ENCODE measurements at regions not wholly inside any gene's neighbourhood (a gene's known extent, or its start where the extent isn't known, plus 50 kb on each side); places are given as distances from the start of the nearest gene placed in this dataset.

GRCh38 chr5:171509467-171509866 is 90.0 kb downstream of the FGF18 start:
- Histone ChIP-seq H3K27ac (ENCODE audit: low read length) (no peak overlapping the region), H3K27me3 (ENCODE audit: control insufficient read depth in 1 of 2, insufficient read depth in 2 of 2, low read length in 2 of 2) (no peaks in the 10 kb centered on the region), H3K4me3 (ENCODE audit: low read length in 2 of 2) (no peak overlapping the region), H3K9me3 (ENCODE audit: control insufficient read depth in 2 of 2, low read length in 2 of 2) (no peaks in the 10 kb centered on the region), H3K4me1 (ENCODE audit: control insufficient read depth, insufficient read depth, low read length) (no peaks in the 10 kb centered on the region), H3K9ac (ENCODE audit: low read length in 2 of 2) (no peak overlapping the region), H3K36me3 (ENCODE audit: control insufficient read depth in 2 of 2, insufficient read depth in 2 of 2, low read length in 2 of 2) (no peaks in the 10 kb centered on the region)

- Histone ChIP-seq H3K27ac (ENCODE audit: low read length) (no peak overlapping the region), H3K4me3 (ENCODE audit: low read length in 2 of 2) (no peak overlapping the region), H3K9me3 (ENCODE audit: control insufficient read depth in 2 of 2, low read length in 2 of 2) (no peaks in the 10 kb centered on the region), H3K27me3 (ENCODE audit: control insufficient read depth in 1 of 2, insufficient read depth in 2 of 2, low read length in 2 of 2) (no peaks in the 10 kb centered on the region), H3K9ac (ENCODE audit: low read length in 2 of 2) (no peak overlapping the region), H3K4me1 (ENCODE audit: control insufficient read depth, insufficient read depth, low read length) (no peaks in the 10 kb centered on the region), H3K36me3 (ENCODE audit: control insufficient read depth in 2 of 2, insufficient read depth in 2 of 2, low read length in 2 of 2) (no peaks in the 10 kb centered on the region)
Observed at GRCh38 chr5:171512397-171512796, 93.0 kb downstream of the FGF18 start.

DNA sequence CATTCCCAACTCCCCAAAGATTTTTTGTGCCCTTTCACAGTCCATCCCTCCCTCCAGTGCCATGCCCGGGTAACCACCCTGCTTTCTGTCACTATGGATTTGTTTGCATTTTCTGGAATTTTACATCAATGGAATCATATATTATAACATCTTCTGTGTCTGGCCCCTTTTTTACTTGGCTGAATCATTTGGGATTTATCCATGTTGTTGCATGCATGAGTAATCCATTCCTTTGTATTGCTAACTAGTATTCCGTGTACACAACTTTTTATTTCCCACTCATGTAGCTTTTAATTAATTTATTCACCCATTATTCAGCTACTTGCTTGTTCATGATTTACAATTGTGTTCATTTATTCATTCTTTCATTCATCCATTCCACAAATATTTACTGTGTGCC is 94.1 kb downstream of the FGF18 start:
- Histone ChIP-seq H3K36me3 (ENCODE audit: control insufficient read depth in 2 of 2, insufficient read depth in 2 of 2, low read length in 2 of 2) (no peaks in the 10 kb centered on the region), H3K27me3 (ENCODE audit: control insufficient read depth in 1 of 2, insufficient read depth in 2 of 2, low read length in 2 of 2) (no peaks in the 10 kb centered on the region), H3K4me3 (ENCODE audit: low read length in 2 of 2) (no peak overlapping the region), H3K4me1 (ENCODE audit: control insufficient read depth, insufficient read depth, low read length) (no peaks in the 10 kb centered on the region), H3K9ac (ENCODE audit: low read length in 2 of 2) (no peak overlapping the region), H3K9me3 (ENCODE audit: control insufficient read depth in 2 of 2, low read length in 2 of 2) (no peaks in the 10 kb centered on the region), H3K27ac (ENCODE audit: low read length) (no peak overlapping the region)

GRCh38 chr5:171518916-171519315 is 99.5 kb downstream of the FGF18 start:
- Histone ChIP-seq H3K4me1 (ENCODE audit: control insufficient read depth, insufficient read depth, low read length) (peaks cover 11% of the 10 kb centered on the region), H3K9me3 (ENCODE audit: control insufficient read depth in 2 of 2, low read length in 2 of 2) (no peaks in the 10 kb centered on the region), H3K36me3 (ENCODE audit: control insufficient read depth in 2 of 2, insufficient read depth in 2 of 2, low read length in 2 of 2) (no peaks in the 10 kb centered on the region), H3K9ac (ENCODE audit: low read length in 2 of 2) (no peak overlapping the region), H3K27me3 (ENCODE audit: control insufficient read depth in 1 of 2, insufficient read depth in 2 of 2, low read length in 2 of 2) (no peaks in the 10 kb centered on the region), H3K4me3 (ENCODE audit: low read length in 2 of 2) (no peak overlapping the region), H3K27ac (ENCODE audit: low read length) (no peak overlapping the region)

DNA sequence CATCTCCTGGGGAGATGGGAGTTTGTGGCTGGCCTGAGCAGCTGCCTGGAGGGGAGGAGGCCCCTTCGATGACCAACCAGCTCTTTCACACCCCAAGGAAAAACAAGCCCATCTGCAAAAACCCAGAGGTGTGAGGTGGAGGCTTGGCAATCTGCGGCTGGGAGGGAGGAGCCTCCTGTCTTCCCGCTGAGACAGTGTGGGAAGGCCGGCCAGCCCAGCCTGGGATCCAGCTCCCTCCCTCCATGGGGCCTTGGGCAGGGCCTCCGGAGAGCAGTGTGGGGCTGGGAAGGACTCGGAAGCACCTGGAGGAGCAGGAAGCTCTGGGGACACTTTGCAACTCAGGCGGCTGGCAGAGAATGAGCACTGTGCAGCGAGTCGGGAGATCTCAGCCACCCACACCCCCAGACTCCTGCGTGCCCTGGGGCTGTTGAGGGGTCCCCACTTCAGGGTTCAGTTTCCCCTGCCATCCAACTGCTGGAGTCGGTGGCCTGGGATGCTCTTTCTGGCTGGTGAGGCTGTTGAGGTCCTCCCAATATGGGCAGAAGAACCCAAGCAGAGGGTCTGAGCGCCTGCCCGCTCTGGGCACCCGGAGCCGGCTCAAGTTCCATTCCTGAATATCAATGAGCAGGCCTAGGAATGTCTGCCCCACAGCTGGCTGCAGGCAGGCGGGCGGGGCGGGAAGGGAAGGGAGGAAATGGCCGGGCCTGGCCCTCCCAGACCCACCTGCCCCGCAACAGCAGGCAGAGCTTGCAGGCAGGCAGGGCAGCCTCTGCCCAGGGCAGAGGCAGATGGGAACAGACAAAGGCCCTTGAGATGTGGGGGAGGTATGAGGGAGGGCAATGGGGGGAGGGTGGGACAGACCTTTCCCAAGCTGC is 101.1 kb downstream of the FGF18 start:
- Histone ChIP-seq H3K36me3 (ENCODE audit: control insufficient read depth in 2 of 2, insufficient read depth in 2 of 2, low read length in 2 of 2) (no peaks in the 10 kb centered on the region), H3K9ac (ENCODE audit: low read length in 2 of 2) (no peak overlapping the region), H3K27ac (ENCODE audit: low read length) (no peak overlapping the region), H3K27me3 (ENCODE audit: control insufficient read depth in 1 of 2, insufficient read depth in 2 of 2, low read length in 2 of 2) (no peaks in the 10 kb centered on the region), H3K9me3 (ENCODE audit: control insufficient read depth in 2 of 2, low read length in 2 of 2) (no peaks in the 10 kb centered on the region), H3K4me1 (ENCODE audit: control insufficient read depth, insufficient read depth, low read length) (peaks cover 24% of the 10 kb centered on the region), H3K4me3 (ENCODE audit: low read length in 2 of 2) (no peak overlapping the region)

DNA sequence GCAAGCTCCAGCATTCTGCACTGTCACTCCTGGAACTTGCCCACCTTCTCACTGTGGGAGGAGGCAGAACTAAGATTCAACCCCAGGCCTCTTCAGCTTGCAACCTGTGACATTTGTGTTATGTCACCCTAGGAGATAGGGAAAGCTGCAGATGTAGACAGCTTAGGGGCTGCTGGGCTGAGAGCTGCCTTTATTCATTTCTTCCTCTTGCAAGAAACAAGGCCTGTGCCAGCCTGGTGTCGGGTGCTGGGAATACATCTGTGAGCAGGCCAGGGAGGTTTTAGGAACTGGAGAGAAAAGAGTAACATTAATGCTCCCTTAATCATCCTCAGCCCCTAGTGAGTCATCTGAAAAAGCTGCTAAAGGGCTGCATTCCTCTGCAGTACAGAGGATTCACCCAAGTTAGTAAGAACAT is 101.8 kb downstream of the FGF18 start:
- H3K4me1 ChIP-seq (ENCODE audit: control insufficient read depth, insufficient read depth, low read length), result peaks cover 24% of the 10 kb centered on the region
- H3K9ac ChIP-seq (ENCODE audit: low read length in 2 of 2), result no peak overlapping the region
- H3K9me3 ChIP-seq (ENCODE audit: control insufficient read depth in 2 of 2, low read length in 2 of 2), result no peaks in the 10 kb centered on the region
- no peak overlapping the region for H3K27ac ChIP-seq (ENCODE audit: low read length)
- H3K36me3 ChIP-seq (ENCODE audit: control insufficient read depth in 2 of 2, insufficient read depth in 2 of 2, low read length in 2 of 2), result no peaks in the 10 kb centered on the region
- no peaks in the 10 kb centered on the region for H3K27me3 ChIP-seq (ENCODE audit: control insufficient read depth in 1 of 2, insufficient read depth in 2 of 2, low read length in 2 of 2)
- no peak overlapping the region for H3K4me3 ChIP-seq (ENCODE audit: low read length in 2 of 2)

GRCh38 chr5:171521679-171522078 is 102.2 kb downstream of the FGF18 start:
- H3K4me1 ChIP-seq (ENCODE audit: control insufficient read depth, insufficient read depth, low read length), result peaks cover 24% of the 10 kb centered on the region
- no peaks in the 10 kb centered on the region for H3K27me3 ChIP-seq (ENCODE audit: control insufficient read depth in 1 of 2, insufficient read depth in 2 of 2, low read length in 2 of 2)
- no peaks in the 10 kb centered on the region for H3K36me3 ChIP-seq (ENCODE audit: control insufficient read depth in 2 of 2, insufficient read depth in 2 of 2, low read length in 2 of 2)
- no peak overlapping the region for H3K4me3 ChIP-seq (ENCODE audit: low read length in 2 of 2)
- H3K27ac ChIP-seq (ENCODE audit: low read length), result no peak overlapping the region
- H3K9ac ChIP-seq (ENCODE audit: low read length in 2 of 2), result no peak overlapping the region
- H3K9me3 ChIP-seq (ENCODE audit: control insufficient read depth in 2 of 2, low read length in 2 of 2), result no peaks in the 10 kb centered on the region

GRCh38 chr5:171523781-171524180 is 104.3 kb downstream of the FGF18 start:
- H3K4me1 ChIP-seq (ENCODE audit: control insufficient read depth, insufficient read depth, low read length), result peaks cover 24% of the 10 kb centered on the region
- H3K4me3 ChIP-seq (ENCODE audit: low read length in 2 of 2), result no peak overlapping the region
- H3K27me3 ChIP-seq (ENCODE audit: control insufficient read depth in 1 of 2, insufficient read depth in 2 of 2, low read length in 2 of 2), result no peaks in the 10 kb centered on the region
- no peaks in the 10 kb centered on the region for H3K36me3 ChIP-seq (ENCODE audit: control insufficient read depth in 2 of 2, insufficient read depth in 2 of 2, low read length in 2 of 2)
- no peak overlapping the region for H3K9ac ChIP-seq (ENCODE audit: low read length in 2 of 2)
- no peaks in the 10 kb centered on the region for H3K9me3 ChIP-seq (ENCODE audit: control insufficient read depth in 2 of 2, low read length in 2 of 2)
- no peak overlapping the region for H3K27ac ChIP-seq (ENCODE audit: low read length)

DNA sequence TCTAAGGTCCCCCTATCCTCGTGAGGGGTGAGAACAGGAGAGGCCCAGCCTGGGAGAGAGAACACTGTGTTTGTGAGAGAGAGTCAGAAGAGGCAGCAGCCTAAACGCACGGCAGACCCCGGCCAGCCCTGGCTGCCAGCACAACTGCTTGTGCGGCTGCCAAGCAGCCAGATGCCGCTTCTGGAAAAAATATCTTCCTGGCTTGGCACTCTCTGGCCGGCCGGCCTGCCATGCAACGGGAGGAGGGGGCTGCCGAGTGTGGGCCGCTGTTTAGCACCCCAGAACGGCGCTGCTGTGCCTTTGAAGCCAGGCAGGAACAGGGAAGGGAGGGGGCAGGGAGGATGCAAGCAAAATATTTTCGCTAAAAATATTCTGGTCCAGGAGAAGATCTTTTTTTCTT is 105.0 kb downstream of the FGF18 start:
- Histone ChIP-seq H3K4me1 (ENCODE audit: control insufficient read depth, insufficient read depth, low read length) (peaks cover 24% of the 10 kb centered on the region), H3K27ac (ENCODE audit: low read length) (no peak overlapping the region), H3K4me3 (ENCODE audit: low read length in 2 of 2) (peak overlapping the region in 1 of 2 donors; percentile 22), H3K9ac (ENCODE audit: low read length in 2 of 2) (no peak overlapping the region), H3K27me3 (ENCODE audit: control insufficient read depth in 1 of 2, insufficient read depth in 2 of 2, low read length in 2 of 2) (no peaks in the 10 kb centered on the region), H3K36me3 (ENCODE audit: control insufficient read depth in 2 of 2, insufficient read depth in 2 of 2, low read length in 2 of 2) (no peaks in the 10 kb centered on the region), H3K9me3 (ENCODE audit: control insufficient read depth in 2 of 2, low read length in 2 of 2) (no peaks in the 10 kb centered on the region)

DNA sequence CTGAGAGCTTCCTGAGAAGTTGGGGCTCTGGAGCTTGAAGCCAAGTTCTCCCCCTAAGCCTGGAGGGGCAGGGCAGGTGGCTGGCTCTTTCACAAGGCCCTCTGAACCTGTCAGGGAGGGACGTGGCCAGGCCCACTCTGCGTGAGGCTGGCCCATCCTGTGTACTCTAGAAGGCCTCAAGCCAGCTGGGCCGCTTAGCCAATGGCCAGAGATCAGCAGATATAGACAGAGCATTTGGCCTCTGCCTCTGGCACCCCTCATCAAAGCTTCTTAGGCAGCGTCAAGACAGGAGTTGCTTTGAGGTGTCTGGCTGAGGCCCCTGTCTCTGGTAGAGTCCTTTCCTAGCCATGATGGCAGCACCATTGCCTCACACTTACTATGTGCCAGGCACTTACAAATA is 105.6 kb downstream of the FGF18 start:
- H3K9ac ChIP-seq (ENCODE audit: low read length in 2 of 2), result no peak overlapping the region
- no peak overlapping the region for H3K4me3 ChIP-seq (ENCODE audit: low read length in 2 of 2)
- no peak overlapping the region for H3K27ac ChIP-seq (ENCODE audit: low read length)
- H3K36me3 ChIP-seq (ENCODE audit: control insufficient read depth in 2 of 2, insufficient read depth in 2 of 2, low read length in 2 of 2), result no peaks in the 10 kb centered on the region
- H3K4me1 ChIP-seq (ENCODE audit: control insufficient read depth, insufficient read depth, low read length), result peaks cover 24% of the 10 kb centered on the region
- no peaks in the 10 kb centered on the region for H3K27me3 ChIP-seq (ENCODE audit: control insufficient read depth in 1 of 2, insufficient read depth in 2 of 2, low read length in 2 of 2)
- H3K9me3 ChIP-seq (ENCODE audit: control insufficient read depth in 2 of 2, low read length in 2 of 2), result no peaks in the 10 kb centered on the region

DNA sequence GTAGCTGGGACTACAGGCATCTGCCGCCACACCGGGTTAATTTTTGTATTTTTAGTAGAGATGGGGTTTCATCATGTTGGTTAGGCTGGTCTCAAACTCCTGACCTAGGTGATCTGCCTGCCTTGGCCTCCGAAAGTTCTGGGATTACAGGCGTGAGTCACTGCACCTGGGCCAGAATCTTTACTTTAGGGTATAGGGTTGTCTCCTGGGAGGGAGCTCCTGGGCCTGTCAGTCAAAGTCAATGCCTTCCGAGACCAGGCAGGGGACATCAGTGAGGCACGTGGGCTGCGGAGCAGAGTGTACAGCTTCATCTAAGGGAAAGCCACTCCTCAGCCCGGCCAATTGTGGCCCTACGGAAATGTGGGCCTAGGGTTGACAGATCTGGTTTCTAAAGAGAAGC is 108.6 kb downstream of the FGF18 start:
- Histone ChIP-seq H3K9me3 (ENCODE audit: control insufficient read depth in 2 of 2, low read length in 2 of 2) (no peaks in the 10 kb centered on the region), H3K9ac (ENCODE audit: low read length in 2 of 2) (no peak overlapping the region), H3K4me3 (ENCODE audit: low read length in 2 of 2) (no peak overlapping the region), H3K36me3 (ENCODE audit: control insufficient read depth in 2 of 2, insufficient read depth in 2 of 2, low read length in 2 of 2) (no peaks in the 10 kb centered on the region), H3K27ac (ENCODE audit: low read length) (no peak overlapping the region), H3K27me3 (ENCODE audit: control insufficient read depth in 1 of 2, insufficient read depth in 2 of 2, low read length in 2 of 2) (no peaks in the 10 kb centered on the region), H3K4me1 (ENCODE audit: control insufficient read depth, insufficient read depth, low read length) (peaks cover 12% of the 10 kb centered on the region)
